Keratinocyte (primary cell): ENCODE measurements at regions not wholly inside any gene's neighbourhood (a gene's known extent, or its start where the extent isn't known, plus 50 kb on each side); places are given as distances from the start of the nearest gene placed in this dataset.

Experiments used
- DNase-seq: peaks from one replicate; pipeline ENCODE4 v3.0.0-alpha.2; 2011; ENCODE audit warnings: low read depth, missing footprints, low spot score
- FAIRE-seq: peaks from 2 replicates; lab custom pipeline; 2011; peaks lifted over from hg19 to GRCh38; lab: Jason Lieb, UNC
- H2AFZ ChIP-seq: 2 replicates; pipeline ENCODE4 v1.6.0; 2012; ENCODE audit warnings: low read length, control low read depth, inconsistent platforms; ENCODE audit not compliant: control insufficient read depth
- H3K27ac ChIP-seq: 2 replicates; pipeline ENCODE4 v1.5.1; 2011; ENCODE audit warnings: low read length; ENCODE audit not compliant: control insufficient read depth, insufficient read depth
- H3K27me3 ChIP-seq: 3 replicates; pipeline ENCODE4 v1.6.0; 2011; ENCODE audit warnings: low read length; ENCODE audit not compliant: control insufficient read depth, insufficient read depth; ENCODE audit errors: extremely low read depth
- H3K36me3 ChIP-seq, 2 experiments: 2 replicates in 1 of 2; 3 replicates in 1 of 2; pipeline ENCODE4 v1.5.1; 2011; ENCODE audit warnings: low read length in 2 of 2, mild to moderate bottlenecking in 1 of 2; ENCODE audit not compliant: control insufficient read depth in 2 of 2, insufficient read depth in 2 of 2; ENCODE audit errors: extremely low read depth in 1 of 2
- H3K4me1 ChIP-seq: 3 replicates; pipeline ENCODE4 v1.5.1; 2011; ENCODE audit warnings: low read length; ENCODE audit not compliant: control insufficient read depth, insufficient read depth; ENCODE audit errors: extremely low read depth
- H3K4me2 ChIP-seq: 3 replicates; pipeline ENCODE4 v1.6.0; 2011; ENCODE audit warnings: low read depth, low read length; ENCODE audit not compliant: control insufficient read depth, insufficient read depth; ENCODE audit errors: extremely low read depth
- H3K4me3 ChIP-seq, 3 experiments: fragments of 200-600 bp in 1 of 3; sonication (generic) in 1 of 3; 2 replicates in 2 of 3; 3 replicates in 1 of 3; pipeline ENCODE4 v1.5.1; 2011 to 2016; ENCODE audit warnings: low read length in 3 of 3, mild to moderate bottlenecking in 3 of 3, control low read depth in 2 of 3, inconsistent platforms in 1 of 3, low read depth in 1 of 3, mixed read lengths in 1 of 3, mixed run types in 1 of 3, moderate library complexity in 1 of 3; ENCODE audit not compliant: control insufficient read depth in 2 of 3, insufficient read depth in 2 of 3; ENCODE audit errors: extremely low read depth in 1 of 3
- H3K79me2 ChIP-seq: 2 replicates; pipeline ENCODE4 v1.6.0; 2012; ENCODE audit warnings: low read length; ENCODE audit not compliant: control insufficient read depth, insufficient read depth
- H3K9ac ChIP-seq: 3 replicates; pipeline ENCODE4 v1.6.0; 2011; ENCODE audit warnings: low read length; ENCODE audit not compliant: control insufficient read depth, insufficient read depth; ENCODE audit errors: extremely low read depth
- H3K9me1 ChIP-seq: 3 replicates; pipeline ENCODE4 v1.6.0; 2011; ENCODE audit warnings: low read length; ENCODE audit not compliant: control insufficient read depth, insufficient read depth; ENCODE audit errors: extremely low read depth
- H3K9me3 ChIP-seq: 2 replicates; pipeline ENCODE4 v1.5.1; 2012; ENCODE audit warnings: low read depth, low read length; ENCODE audit not compliant: control insufficient read depth
- H4K20me1 ChIP-seq: 3 replicates; pipeline ENCODE4 v1.6.0; 2011; ENCODE audit warnings: low read length; ENCODE audit not compliant: control insufficient read depth, insufficient read depth; ENCODE audit errors: extremely low read depth
- CTCF ChIP-seq, 3 experiments: IDR thresholded peaks in 1 of 3; conservative IDR thresholded peaks in 1 of 3; optimal IDR thresholded peaks in 1 of 3; 2 replicates in 2 of 3; 3 replicates in 1 of 3; pipeline versions ENCODE3 to v1.5.1; 2011; ENCODE audit warnings: low read length in 3 of 3, mild to moderate bottlenecking in 3 of 3, moderate library complexity in 2 of 3, control low read depth in 1 of 3, inconsistent platforms in 1 of 3; ENCODE audit not compliant: insufficient read depth in 2 of 3; ENCODE audit errors: extremely low read depth in 1 of 3
- EZH2 ChIP-seq: IDR thresholded peaks from one replicate; pipeline ENCODE4 v1.6.1; 2012; ENCODE audit warnings: inconsistent platforms, mild to moderate bottlenecking, low read length, moderate library complexity
- dilution Hi-C: fragments of 300-500 bp; cut with MboI; formaldehyde crosslinking; loops from one replicate; pipeline ENCODE4 v1.7.0; 2020; ENCODE audit warnings: low sequenced_read_pairs; ENCODE audit not compliant: extremely low pct_ligation_motif_present

GRCh38 chr6:139964737-139965136, 590.3 kb upstream of the CITED2 start:
- no peak for FAIRE-seq
- DNase-seq = no peak
- dilution Hi-C loops = no loop called here

GRCh38 chr6:139962654-139963347, 588.4 kb upstream of the CITED2 start:
- no peak overlapping the region for H3K4me3 ChIP-seq
- DNase-seq (no peak), FAIRE-seq (no peak)
- dilution Hi-C loops = no loop called here
- no peaks in the 10 kb centered on the region for H3K79me2 ChIP-seq
- H2AFZ ChIP-seq = no peak overlapping the region
- H3K9me1 ChIP-seq = no peaks in the 10 kb centered on the region
- no peak overlapping the region for H3K27ac ChIP-seq
- H3K9me3 ChIP-seq = no peaks in the 10 kb centered on the region
- TF ChIP-seq CTCF (optimal IDR thresholded peaks at IDR 0.05 in 1 of 3, IDR thresholded peaks at IDR 0.05 in 1 of 3, conservative IDR thresholded peaks at IDR 0.05 in 1 of 3; ENCODE audit: extremely low read depth in 1 of 3, insufficient read depth in 2 of 3, low read length in 3 of 3) (no peak), EZH2 (no peak)
- no peaks in the 10 kb centered on the region for H3K27me3 ChIP-seq
- H3K4me1 ChIP-seq = peaks cover 5% of the 10 kb centered on the region
- no peaks in the 10 kb centered on the region for H4K20me1 ChIP-seq
- H3K9ac ChIP-seq = no peak overlapping the region
- H3K4me2 ChIP-seq = no peak overlapping the region
- H3K36me3 ChIP-seq = no peaks in the 10 kb centered on the region

More at GRCh38 chr6:139964737-139965136, 590.3 kb upstream of the CITED2 start:
- H3K9me1 ChIP-seq = no peaks in the 10 kb centered on the region
- H3K79me2 ChIP-seq = no peaks in the 10 kb centered on the region
- H3K27me3 ChIP-seq = no peaks in the 10 kb centered on the region
- H3K27ac ChIP-seq = no peak overlapping the region
- H3K4me3 ChIP-seq = no peak overlapping the region
- no peak overlapping the region for H3K4me2 ChIP-seq
- H3K4me1 ChIP-seq = peaks cover 5% of the 10 kb centered on the region
- no peak for TF ChIP-seq EZH2
- TF ChIP-seq CTCF (optimal IDR thresholded peaks at IDR 0.05 in 1 of 3, IDR thresholded peaks at IDR 0.05 in 1 of 3, conservative IDR thresholded peaks at IDR 0.05 in 1 of 3; ENCODE audit: extremely low read depth in 1 of 3, insufficient read depth in 2 of 3, low read length in 3 of 3) = no peak
- H3K9ac ChIP-seq = no peak overlapping the region
- H3K36me3 ChIP-seq = no peaks in the 10 kb centered on the region
- no peaks in the 10 kb centered on the region for H3K9me3 ChIP-seq
- no peak overlapping the region for H2AFZ ChIP-seq
- H4K20me1 ChIP-seq = no peaks in the 10 kb centered on the region
